ENCODE measurements at regions not wholly inside any gene's neighbourhood (a gene's known extent, or its start where the extent isn't known, plus 50 kb on each side); places are given as distances from the start of the nearest gene placed in this dataset.

DNA sequence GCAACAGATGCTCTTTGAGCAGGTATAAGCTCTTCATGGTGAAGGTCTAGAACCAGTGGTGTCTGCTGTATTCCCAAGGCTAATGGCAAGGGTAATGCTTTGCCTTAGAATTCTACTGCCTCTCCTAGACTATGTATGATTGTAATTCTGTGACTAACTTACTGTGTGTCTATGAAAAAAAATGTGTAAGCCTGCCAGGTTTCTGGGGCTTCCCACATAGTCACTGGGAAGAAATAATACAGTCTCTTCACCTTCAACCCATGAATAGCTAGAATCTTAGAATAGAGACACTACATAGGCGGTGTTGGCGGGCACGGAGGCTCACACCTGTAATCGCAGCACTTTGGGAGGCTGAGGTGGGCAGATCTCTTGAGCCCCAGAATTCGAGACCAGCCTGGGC, 84.1 kb downstream of the C11orf91 start:
- no peak overlapping the region for H3K4me3 ChIP-seq (ENCODE audit: low read depth, low read length)
- peaks cover 21% of the 10 kb centered on the region for H3K4me1 ChIP-seq (ENCODE audit: control insufficient read depth, insufficient read depth, low read length, unreplicated experiment)
- no peak overlapping the region for H2AFZ ChIP-seq (ENCODE audit: low read length, unreplicated experiment)
- no peak overlapping the region for H3K27ac ChIP-seq (ENCODE audit: low read depth, low read length)
- H3K36me3 ChIP-seq (ENCODE audit: insufficient read depth, low read length), result no peaks in the 10 kb centered on the region
- no peaks in the 10 kb centered on the region for H3K79me2 ChIP-seq (ENCODE audit: control insufficient read depth, insufficient read depth, low read length, unreplicated experiment)
- H3K27me3 ChIP-seq (ENCODE audit: insufficient read depth, low read length), result no peaks in the 10 kb centered on the region

DNA sequence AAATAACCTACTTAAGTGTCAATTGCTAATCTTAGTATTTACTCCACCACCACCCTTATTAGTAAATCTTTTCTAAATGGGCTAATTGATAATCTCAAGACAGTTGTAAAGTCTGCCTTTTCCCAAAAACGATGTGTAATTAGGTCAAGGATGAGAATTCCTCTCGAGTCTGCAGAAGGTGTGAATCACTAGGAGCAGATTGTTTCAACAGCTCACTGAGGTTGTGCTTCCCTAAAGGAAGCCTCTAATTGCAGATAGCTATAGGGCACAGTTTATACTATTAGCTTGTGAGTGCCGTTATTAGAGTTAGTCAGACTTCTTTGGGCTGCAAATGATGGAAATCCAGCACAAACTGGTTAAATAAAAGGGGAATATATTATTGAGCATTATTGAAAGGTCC, 84.9 kb downstream of the C11orf91 start:
- Histone ChIP-seq H3K79me2 (ENCODE audit: control insufficient read depth, insufficient read depth, low read length, unreplicated experiment) (no peaks in the 10 kb centered on the region), H2AFZ (ENCODE audit: low read length, unreplicated experiment) (no peak overlapping the region), H3K36me3 (ENCODE audit: insufficient read depth, low read length) (no peaks in the 10 kb centered on the region), H3K27ac (ENCODE audit: low read depth, low read length) (no peak overlapping the region), H3K4me3 (ENCODE audit: low read depth, low read length) (no peak overlapping the region), H3K4me1 (ENCODE audit: control insufficient read depth, insufficient read depth, low read length, unreplicated experiment) (peaks cover 13% of the 10 kb centered on the region), H3K27me3 (ENCODE audit: insufficient read depth, low read length) (no peaks in the 10 kb centered on the region)

DNA sequence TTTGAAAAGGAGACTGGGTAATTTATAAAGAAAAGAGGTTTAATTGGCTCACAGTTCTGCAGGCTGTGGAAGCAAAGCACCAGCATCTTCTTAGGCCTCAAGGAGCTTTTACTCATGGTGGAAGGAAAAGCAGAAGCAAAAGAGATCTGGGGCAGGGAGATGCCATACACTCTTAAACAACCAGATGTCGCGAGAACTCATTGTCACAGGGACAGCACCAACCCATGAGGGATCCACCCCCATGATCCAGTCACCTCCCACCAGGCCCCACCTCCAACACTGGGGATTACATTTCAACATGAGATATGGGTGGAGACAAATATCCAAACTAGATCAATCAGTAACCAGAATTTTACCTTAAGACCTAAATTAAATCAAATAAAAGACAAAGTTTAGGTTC, 87.2 kb downstream of the C11orf91 start:
- Histone ChIP-seq H3K4me1 (ENCODE audit: control insufficient read depth, insufficient read depth, low read length, unreplicated experiment) (peaks cover 5% of the 10 kb centered on the region), H3K79me2 (ENCODE audit: control insufficient read depth, insufficient read depth, low read length, unreplicated experiment) (no peaks in the 10 kb centered on the region), H3K27me3 (ENCODE audit: insufficient read depth, low read length) (no peaks in the 10 kb centered on the region), H2AFZ (ENCODE audit: low read length, unreplicated experiment) (no peak overlapping the region), H3K4me3 (ENCODE audit: low read depth, low read length) (no peak overlapping the region), H3K27ac (ENCODE audit: low read depth, low read length) (no peak overlapping the region), H3K36me3 (ENCODE audit: insufficient read depth, low read length) (no peaks in the 10 kb centered on the region)

DNA sequence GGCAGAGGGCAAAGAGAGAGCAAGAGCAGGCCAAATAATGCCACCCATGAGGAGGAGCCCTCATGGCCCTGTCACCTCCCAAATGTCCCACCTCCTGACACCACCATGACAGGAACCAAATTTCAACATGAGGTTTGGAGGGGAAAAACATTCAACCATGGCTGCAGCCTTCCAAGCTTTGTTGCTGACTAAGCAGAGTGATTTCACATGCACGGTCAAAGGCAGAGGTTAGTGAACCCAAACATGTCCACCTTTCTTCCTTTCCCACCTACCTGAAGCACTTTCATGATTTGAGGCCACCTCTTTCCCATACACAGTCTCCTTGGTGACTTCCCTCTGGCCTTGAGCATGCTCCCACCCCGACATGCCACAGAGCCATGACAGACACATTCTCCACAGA, 89.7 kb downstream of the C11orf91 start:
- H3K27me3 ChIP-seq (ENCODE audit: insufficient read depth, low read length), result no peaks in the 10 kb centered on the region
- peaks cover 5% of the 10 kb centered on the region for H3K4me1 ChIP-seq (ENCODE audit: control insufficient read depth, insufficient read depth, low read length, unreplicated experiment)
- H3K36me3 ChIP-seq (ENCODE audit: insufficient read depth, low read length), result no peaks in the 10 kb centered on the region
- no peaks in the 10 kb centered on the region for H3K79me2 ChIP-seq (ENCODE audit: control insufficient read depth, insufficient read depth, low read length, unreplicated experiment)
- no peak overlapping the region for H2AFZ ChIP-seq (ENCODE audit: low read length, unreplicated experiment)
- no peak overlapping the region for H3K4me3 ChIP-seq (ENCODE audit: low read depth, low read length)
- H3K27ac ChIP-seq (ENCODE audit: low read depth, low read length), result no peak overlapping the region

DNA sequence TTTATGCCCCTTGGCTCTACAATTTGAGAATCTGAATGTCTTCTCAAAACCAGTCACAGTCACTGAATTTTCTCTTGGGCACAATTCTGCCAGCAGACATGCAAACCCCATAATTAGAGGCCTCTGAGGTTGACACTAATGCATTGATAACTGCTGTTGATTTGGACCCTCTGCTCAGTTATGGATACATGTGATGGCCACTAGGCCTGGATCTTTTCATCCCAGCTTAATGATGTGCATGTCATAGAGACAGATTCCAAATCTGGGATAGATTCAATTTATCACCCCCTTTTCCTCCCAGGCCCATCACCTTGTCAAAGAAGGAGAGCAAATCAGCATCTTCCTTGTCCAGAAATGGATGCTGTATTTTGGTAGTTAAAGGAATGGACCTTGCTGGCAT, 92.2 kb downstream of the C11orf91 start:
- Histone ChIP-seq H3K79me2 (ENCODE audit: control insufficient read depth, insufficient read depth, low read length, unreplicated experiment) (no peaks in the 10 kb centered on the region), H2AFZ (ENCODE audit: low read length, unreplicated experiment) (no peak overlapping the region), H3K4me1 (ENCODE audit: control insufficient read depth, insufficient read depth, low read length, unreplicated experiment) (no peaks in the 10 kb centered on the region), H3K4me3 (ENCODE audit: low read depth, low read length) (no peak overlapping the region), H3K27ac (ENCODE audit: low read depth, low read length) (no peak overlapping the region), H3K36me3 (ENCODE audit: insufficient read depth, low read length) (no peaks in the 10 kb centered on the region), H3K27me3 (ENCODE audit: insufficient read depth, low read length) (no peaks in the 10 kb centered on the region)

DNA sequence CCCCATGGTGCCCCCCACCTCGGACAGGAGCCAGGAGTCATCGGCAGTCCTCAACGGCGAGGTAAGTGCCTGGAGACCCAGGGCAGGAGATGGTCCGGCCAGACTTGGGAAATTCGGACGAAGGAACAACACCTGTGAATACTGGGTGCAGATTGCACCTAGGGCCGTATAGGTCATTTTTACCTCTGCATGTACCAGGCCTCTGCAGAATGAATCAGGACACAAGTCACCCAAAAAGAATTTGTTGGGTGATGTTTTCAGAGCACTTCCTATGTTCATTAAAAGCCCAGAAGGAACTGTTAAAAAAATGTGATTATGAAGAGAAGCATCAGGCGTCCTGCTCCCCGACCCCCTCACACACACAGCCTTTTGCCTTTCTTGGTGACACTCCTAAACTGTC, 93.9 kb downstream of the C11orf91 start:
- H3K4me3 ChIP-seq (ENCODE audit: low read depth, low read length), result no peak overlapping the region
- H3K27ac ChIP-seq (ENCODE audit: low read depth, low read length), result no peak overlapping the region
- H3K79me2 ChIP-seq (ENCODE audit: control insufficient read depth, insufficient read depth, low read length, unreplicated experiment), result no peaks in the 10 kb centered on the region
- H2AFZ ChIP-seq (ENCODE audit: low read length, unreplicated experiment), result no peak overlapping the region
- H3K4me1 ChIP-seq (ENCODE audit: control insufficient read depth, insufficient read depth, low read length, unreplicated experiment), result no peaks in the 10 kb centered on the region
- no peaks in the 10 kb centered on the region for H3K36me3 ChIP-seq (ENCODE audit: insufficient read depth, low read length)
- H3K27me3 ChIP-seq (ENCODE audit: insufficient read depth, low read length), result no peaks in the 10 kb centered on the region

DNA sequence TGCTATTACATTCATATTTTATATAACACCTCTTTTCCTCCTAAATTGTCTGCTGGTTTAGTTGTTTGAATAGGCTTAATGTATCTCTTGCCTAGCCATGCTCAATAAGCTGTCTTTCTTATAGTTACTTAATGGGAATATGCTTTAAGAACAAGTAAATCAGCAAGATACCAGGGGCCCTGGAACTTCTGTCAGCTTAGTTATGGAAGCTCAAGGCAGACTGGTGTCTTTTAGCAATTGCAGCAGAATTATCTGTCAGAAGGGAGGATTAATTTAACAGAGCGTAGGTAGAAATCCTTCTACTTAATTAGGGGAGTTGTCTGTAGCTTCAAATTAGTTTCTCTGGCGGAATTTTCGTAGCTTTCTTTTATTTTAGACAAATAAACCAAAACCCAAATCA, 94.9 kb downstream of the C11orf91 start:
- Histone ChIP-seq H3K36me3 (ENCODE audit: insufficient read depth, low read length) (no peaks in the 10 kb centered on the region), H3K27me3 (ENCODE audit: insufficient read depth, low read length) (no peaks in the 10 kb centered on the region), H3K4me3 (ENCODE audit: low read depth, low read length) (no peak overlapping the region), H3K79me2 (ENCODE audit: control insufficient read depth, insufficient read depth, low read length, unreplicated experiment) (no peaks in the 10 kb centered on the region), H3K27ac (ENCODE audit: low read depth, low read length) (no peak overlapping the region), H2AFZ (ENCODE audit: low read length, unreplicated experiment) (no peak overlapping the region), H3K4me1 (ENCODE audit: control insufficient read depth, insufficient read depth, low read length, unreplicated experiment) (no peaks in the 10 kb centered on the region)

DNA sequence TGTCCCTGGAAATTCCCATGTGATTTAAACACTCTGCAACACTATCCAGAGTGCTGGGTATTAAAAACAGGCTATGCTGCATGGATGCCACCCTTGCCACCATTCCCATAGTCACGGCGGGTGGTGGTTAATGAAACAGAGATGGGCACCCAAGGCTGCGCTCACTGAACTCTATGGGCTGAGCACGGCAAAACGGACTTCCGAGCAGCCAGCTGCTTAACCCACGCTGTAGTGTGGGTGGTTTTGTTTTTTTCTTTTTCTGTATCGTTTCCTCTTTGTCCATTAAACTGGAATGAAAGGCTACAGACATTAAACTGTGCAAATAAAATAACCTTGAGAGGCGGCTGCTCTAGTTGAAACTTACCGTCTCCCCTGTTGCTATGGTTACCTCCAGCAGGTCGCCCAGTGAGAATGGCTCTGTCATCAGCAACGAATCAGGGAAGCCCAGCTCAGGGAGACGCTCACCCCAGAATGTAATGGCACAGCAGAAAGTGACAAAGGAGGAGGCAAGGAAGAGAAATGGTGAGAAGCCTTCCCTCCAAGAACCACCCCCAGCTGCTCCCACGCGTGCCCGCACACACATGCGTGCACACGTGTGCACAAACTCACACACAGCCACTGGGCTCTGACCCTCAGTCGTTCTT, 102.1 kb downstream of the C11orf91 start:
- no peak overlapping the region for H2AFZ ChIP-seq (ENCODE audit: low read length, unreplicated experiment)
- H3K27ac ChIP-seq (ENCODE audit: low read depth, low read length), result no peak overlapping the region
- no peaks in the 10 kb centered on the region for H3K27me3 ChIP-seq (ENCODE audit: insufficient read depth, low read length)
- no peaks in the 10 kb centered on the region for H3K79me2 ChIP-seq (ENCODE audit: control insufficient read depth, insufficient read depth, low read length, unreplicated experiment)
- peaks cover 5% of the 10 kb centered on the region; the same call in 1 of the 2 replicates for H3K36me3 ChIP-seq (ENCODE audit: insufficient read depth, low read length)
- H3K4me1 ChIP-seq (ENCODE audit: control insufficient read depth, insufficient read depth, low read length, unreplicated experiment), result no peaks in the 10 kb centered on the region
- no peak overlapping the region for H3K4me3 ChIP-seq (ENCODE audit: low read depth, low read length)

DNA sequence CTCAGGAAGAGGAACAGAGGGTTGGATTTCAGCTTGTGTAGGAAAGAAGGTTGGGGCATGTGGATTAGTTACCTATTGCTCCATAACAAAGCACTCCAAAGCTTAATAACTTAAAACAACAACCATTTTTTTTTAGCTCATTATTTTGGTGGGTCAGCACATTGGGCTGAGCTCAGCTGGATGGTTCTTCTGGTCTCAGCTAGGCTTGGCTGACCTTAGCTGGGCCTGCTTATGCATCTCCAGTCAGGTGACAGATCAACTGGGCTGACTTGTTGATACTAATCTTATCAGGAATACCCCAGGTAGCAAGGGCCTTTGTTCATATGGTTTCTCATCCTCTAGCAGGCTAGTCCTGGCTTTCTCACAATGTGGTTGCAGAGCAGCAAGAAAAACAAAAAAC, 106.4 kb downstream of the C11orf91 start:
- no peak overlapping the region for H3K27ac ChIP-seq (ENCODE audit: low read depth, low read length)
- no peaks in the 10 kb centered on the region for H3K4me1 ChIP-seq (ENCODE audit: control insufficient read depth, insufficient read depth, low read length, unreplicated experiment)
- peaks cover 5% of the 10 kb centered on the region; the same call in 1 of the 2 replicates for H3K36me3 ChIP-seq (ENCODE audit: insufficient read depth, low read length)
- H3K4me3 ChIP-seq (ENCODE audit: low read depth, low read length), result no peak overlapping the region
- no peaks in the 10 kb centered on the region for H3K27me3 ChIP-seq (ENCODE audit: insufficient read depth, low read length)
- H3K79me2 ChIP-seq (ENCODE audit: control insufficient read depth, insufficient read depth, low read length, unreplicated experiment), result no peaks in the 10 kb centered on the region
- H2AFZ ChIP-seq (ENCODE audit: low read length, unreplicated experiment), result no peak overlapping the region

DNA sequence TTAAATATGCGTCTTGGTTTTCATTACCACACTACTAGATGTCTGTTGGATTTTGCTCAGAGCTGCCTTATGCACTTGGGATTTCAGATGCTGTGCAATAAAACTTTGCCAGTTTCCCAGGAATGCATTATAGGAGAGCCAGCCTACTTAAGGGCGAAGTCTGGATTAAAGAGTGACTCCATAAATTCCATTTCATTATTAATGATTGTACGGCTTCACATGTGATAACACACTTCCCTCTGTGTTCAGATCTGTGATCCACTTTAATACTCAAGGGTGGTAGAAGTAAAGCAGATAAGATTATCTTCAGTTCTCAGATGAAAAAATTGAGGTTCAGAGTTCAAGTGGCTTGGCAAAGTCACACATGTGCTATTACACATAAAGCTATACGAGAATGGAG, 110.2 kb downstream of the C11orf91 start:
- H3K4me3 ChIP-seq (ENCODE audit: low read depth, low read length), result no peak overlapping the region
- no peaks in the 10 kb centered on the region for H3K79me2 ChIP-seq (ENCODE audit: control insufficient read depth, insufficient read depth, low read length, unreplicated experiment)
- H3K4me1 ChIP-seq (ENCODE audit: control insufficient read depth, insufficient read depth, low read length, unreplicated experiment), result no peaks in the 10 kb centered on the region
- no peak overlapping the region for H3K27ac ChIP-seq (ENCODE audit: low read depth, low read length)
- no peaks in the 10 kb centered on the region for H3K27me3 ChIP-seq (ENCODE audit: insufficient read depth, low read length)
- H3K36me3 ChIP-seq (ENCODE audit: insufficient read depth, low read length), result peaks cover 5% of the 10 kb centered on the region; the same call in 1 of the 2 replicates
- no peak overlapping the region for H2AFZ ChIP-seq (ENCODE audit: low read length, unreplicated experiment)

DNA sequence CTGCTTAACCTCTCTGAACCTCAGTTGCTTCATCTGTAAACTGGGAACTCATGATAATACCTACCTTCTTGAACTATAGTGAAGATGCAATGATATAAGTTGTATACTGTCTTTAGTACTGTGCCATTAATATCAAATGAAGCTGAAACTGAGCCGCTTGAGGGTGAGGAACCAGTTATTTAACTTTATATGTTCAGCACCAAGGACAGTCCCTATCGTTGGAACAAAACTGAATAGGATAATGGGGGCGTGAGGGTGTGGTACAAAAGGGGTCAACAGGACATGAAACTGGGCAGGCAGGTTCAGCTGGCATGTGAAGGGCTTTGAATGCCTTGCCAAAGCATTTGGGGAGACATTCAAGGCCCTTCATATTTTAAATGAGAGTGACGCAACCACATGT, 112.6 kb downstream of the C11orf91 start:
- Histone ChIP-seq H3K36me3 (ENCODE audit: insufficient read depth, low read length) (peaks cover 5% of the 10 kb centered on the region; the same call in 1 of the 2 replicates), H3K27ac (ENCODE audit: low read depth, low read length) (no peak overlapping the region), H3K4me3 (ENCODE audit: low read depth, low read length) (no peak overlapping the region), H2AFZ (ENCODE audit: low read length, unreplicated experiment) (no peak overlapping the region), H3K27me3 (ENCODE audit: insufficient read depth, low read length) (no peaks in the 10 kb centered on the region), H3K79me2 (ENCODE audit: control insufficient read depth, insufficient read depth, low read length, unreplicated experiment) (no peaks in the 10 kb centered on the region), H3K4me1 (ENCODE audit: control insufficient read depth, insufficient read depth, low read length, unreplicated experiment) (no peaks in the 10 kb centered on the region)

Data from ACC112 (cell line).